ENCODE measurements at regions not wholly inside any gene's neighbourhood (a gene's known extent, or its start where the extent isn't known, plus 50 kb on each side); places are given as distances from the start of the nearest gene placed in this dataset.

DNA sequence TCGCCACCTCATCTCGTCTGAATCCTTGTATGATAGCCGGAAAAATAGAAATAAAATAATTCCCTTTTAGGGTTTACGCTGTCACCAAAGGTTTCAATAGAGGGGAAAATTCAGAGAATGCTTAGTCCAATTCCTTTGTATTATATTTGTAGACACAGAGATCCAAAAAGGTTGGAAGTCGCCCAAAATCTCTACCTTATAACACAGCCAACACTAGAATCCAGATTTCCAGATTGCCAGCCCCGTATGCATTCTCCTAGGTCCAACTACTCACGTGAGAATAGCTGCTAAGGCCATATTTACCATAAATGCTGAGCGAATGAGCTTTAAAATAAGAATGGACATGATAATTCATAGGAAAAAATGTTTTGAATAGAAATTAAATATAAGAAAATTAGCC, 124.5 kb downstream of the KCNK1 start:
- TF ChIP-seq CTCF (IDR thresholded peaks at IDR 0.05) (no peak), POLR2A (IDR thresholded peaks at IDR 0.05) (no peak)
